GM21786 (cell line): ENCODE measurements at regions not wholly inside any gene's neighbourhood (a gene's known extent, or its start where the extent isn't known, plus 50 kb on each side); places are given as distances from the start of the nearest gene placed in this dataset.
"Not testable (repeated sequence)": the region's sequence is repeated elsewhere in the genome, so short reads cannot be mapped to it uniquely, and the experiment has no call there.

ENCODE experiments used
- ATAC-seq: cut with Tn5 transposase; IDR thresholded peaks from one replicate; pipeline ENCODE4 v1.9.1; 2021; ENCODE audit not compliant: unreplicated experiment

- no peak for ATAC-seq
Measured at GRCh38 chr1:194067772-194068171, 881.4 kb upstream of the B3GALT2 start.

DNA sequence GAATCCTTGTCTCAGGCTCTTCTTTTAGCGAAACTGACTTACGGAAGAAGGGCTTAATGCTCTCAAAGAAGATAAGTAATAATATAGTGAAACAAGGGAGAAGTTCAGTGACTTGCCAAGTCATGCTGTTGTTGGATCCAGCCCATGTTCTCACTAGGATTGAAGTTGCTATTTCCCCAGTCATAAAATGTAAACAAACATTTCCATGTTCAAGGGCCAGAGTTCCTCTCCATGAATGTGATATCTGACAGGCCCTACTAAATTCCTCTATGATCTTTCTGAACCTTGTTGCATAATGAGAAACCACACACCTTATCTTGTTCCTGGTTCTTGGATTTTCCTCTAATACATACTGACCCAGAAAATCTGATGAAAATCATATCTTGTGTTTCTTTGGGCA, 876.5 kb upstream of the B3GALT2 start:
- ATAC-seq: no peak

DNA sequence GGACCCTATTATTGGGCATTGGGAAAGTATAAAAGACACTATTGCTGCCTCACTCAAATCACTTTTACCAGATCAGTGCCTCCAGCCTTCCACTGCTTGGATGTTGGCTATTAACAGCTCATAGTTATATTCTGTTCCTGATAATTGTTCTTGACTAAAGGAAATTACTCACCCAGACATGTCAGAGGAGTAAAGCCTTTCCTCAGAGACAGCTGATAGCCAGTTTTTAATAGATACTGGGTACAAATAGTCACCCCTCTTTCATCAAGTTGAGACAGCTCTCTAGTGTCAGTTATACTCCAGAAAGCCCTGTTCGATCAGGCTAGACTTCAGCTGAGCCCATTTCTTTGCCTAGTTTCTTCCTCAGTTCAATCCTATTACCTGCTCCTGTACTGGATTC, 876.1 kb upstream of the B3GALT2 start:
- no peak for ATAC-seq

- ATAC-seq: no peak
Measured at GRCh38 chr1:194060481-194060880, 874.1 kb upstream of the B3GALT2 start.

- not testable (repeated sequence) for ATAC-seq
Measured at GRCh38 chr1:194058268-194058667, 871.9 kb upstream of the B3GALT2 start.

- ATAC-seq: no peak
Measured at GRCh38 chr1:194056169-194056568, 869.8 kb upstream of the B3GALT2 start.

- no peak for ATAC-seq
Measured at GRCh38 chr1:194055536-194055935, 869.1 kb upstream of the B3GALT2 start.

- peak; percentile 60 for ATAC-seq
Measured at GRCh38 chr1:194052514-194053338, 866.3 kb upstream of the B3GALT2 start.

DNA sequence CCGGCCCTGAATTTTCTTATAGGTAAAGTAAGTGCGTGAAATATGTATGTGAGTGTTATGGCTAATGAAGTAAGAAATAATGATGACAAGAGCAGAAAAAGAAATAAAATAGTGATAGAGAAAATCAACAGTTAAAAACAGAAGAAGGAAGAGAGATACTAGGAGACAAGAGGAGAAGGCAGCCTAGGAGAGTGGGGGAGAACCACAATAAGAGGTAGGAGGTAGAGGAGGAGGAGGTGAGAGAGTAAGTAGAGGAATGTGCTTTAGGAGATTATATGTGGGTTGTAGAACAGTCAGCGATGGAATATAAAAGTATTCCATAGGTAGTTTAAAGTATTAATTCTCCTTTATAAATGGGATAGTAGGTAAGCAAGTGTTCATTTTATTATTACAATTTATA, 861.5 kb upstream of the B3GALT2 start:
- no peak for ATAC-seq

- ATAC-seq: no peak
Measured at GRCh38 chr1:194047206-194047605, 860.8 kb upstream of the B3GALT2 start.

DNA sequence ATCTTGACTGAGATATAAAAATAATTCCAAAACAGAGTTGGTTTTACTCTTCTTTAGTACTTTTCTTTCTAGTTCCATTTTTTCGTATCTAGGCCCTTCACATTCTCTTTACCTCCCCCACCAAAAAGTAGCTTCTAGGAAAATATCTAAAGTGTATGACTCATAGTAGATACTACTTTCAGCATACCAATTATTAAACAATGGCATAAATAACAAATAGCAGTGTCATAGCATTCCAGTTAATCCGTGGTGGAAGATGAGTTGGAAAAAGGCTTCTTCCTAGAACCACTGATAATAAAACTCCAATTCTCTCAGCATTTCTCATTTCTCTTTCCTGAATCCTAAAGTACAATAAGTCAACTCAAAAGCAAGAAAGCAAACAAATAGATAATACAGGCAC, 859.0 kb upstream of the B3GALT2 start:
- ATAC-seq: no peak

GRCh38 chr1:194044892-194045291, 858.5 kb upstream of the B3GALT2 start:
- no peak for ATAC-seq

DNA sequence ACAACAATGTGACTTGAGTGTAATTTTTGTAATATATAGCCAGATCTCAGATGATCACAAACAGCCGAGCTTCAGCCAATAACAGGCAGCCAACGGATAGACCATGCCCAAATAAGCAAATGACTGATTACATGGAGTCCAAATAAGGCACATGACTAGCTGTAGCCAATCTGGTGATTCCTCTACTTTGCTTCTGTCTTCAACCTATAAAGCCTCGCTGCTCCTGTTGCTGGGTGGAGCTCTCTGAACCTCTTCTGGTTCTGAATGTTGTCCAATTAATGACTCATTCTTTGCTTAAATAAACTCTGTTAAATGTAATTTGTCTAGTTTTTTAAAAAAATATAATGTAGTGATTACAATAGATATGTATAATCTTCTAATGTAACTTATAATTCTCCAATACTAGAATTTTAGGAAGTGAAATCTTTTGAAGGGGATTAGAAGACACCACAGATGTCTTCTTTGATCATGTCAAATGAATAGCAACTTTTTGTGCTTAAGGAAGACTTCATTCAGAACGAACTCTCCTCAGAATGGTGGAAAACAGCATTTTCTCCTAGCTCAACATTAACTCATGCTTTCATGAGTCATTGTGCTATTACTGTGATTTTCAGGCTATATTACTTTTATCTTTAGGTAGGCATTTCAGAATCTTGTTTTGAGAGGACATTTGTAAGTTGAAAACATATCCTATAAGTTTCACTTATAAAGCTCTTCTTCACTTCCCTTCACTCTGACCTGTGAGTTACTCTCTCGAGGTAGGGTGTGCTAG, 857.8 kb upstream of the B3GALT2 start:
- ATAC-seq: no peak

- no peak for ATAC-seq
Measured at GRCh38 chr1:194042736-194043135, 856.3 kb upstream of the B3GALT2 start.

- no peak for ATAC-seq
Measured at GRCh38 chr1:194040496-194040895, 854.1 kb upstream of the B3GALT2 start.

DNA sequence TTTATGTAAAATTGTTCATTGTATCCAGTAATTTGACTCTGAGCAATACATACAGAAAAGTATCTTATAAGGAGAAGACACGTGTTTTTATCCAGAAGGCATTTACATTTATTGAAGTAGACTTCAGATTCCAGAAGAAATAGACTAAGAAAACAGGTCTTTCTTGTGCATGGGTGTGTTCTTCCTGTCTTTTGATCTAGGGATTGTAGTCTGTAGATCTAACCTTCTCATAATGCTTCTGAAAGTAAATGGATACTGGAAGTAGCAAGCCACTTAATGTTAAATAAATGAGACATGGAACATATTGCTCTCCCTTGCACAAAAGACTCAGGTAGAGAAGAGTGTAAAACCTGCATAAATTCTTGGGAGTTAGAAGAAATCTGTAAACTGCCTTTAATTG, 853.2 kb upstream of the B3GALT2 start:
- no peak for ATAC-seq

DNA sequence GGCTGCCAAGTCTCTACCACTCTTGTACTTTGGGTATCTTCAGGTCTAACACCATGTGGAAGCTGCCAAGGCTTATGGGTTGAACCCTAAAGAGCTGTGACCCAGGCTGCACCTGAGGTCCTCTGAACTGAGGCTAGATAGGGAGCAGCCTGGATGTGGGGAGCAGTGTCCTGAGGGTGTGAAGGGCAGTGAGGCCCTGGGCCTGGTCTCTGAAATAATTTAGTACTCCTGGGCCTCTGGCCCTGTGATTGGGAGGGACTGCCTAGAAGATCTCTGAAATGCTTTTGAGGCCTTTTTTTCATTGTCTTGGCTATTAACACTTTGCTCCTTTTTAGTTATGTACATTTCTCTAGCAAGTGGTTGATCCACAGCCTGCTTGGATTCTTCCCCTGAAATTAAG, 847.2 kb upstream of the B3GALT2 start:
- ATAC-seq: no peak

- ATAC-seq: no peak
Measured at GRCh38 chr1:194028002-194028401, 841.6 kb upstream of the B3GALT2 start.

DNA sequence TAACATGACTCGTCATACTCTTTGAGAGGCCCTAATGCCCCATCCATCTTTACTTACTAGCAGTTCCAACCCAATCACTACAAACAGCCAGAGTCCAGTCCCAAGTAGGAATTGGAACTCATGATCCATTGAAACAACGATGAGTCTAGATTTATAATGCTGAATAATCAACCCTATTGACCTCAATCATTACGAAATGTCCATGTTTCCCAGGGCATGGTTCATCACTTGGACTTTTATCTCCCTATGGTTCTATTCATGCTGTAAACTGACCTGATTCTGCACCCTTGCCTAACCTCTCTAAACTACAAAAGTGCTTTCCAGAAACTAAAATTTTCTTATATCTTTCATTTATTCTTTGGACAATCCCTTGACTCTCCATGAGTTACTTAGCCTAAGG, 840.0 kb upstream of the B3GALT2 start:
- no peak for ATAC-seq

DNA sequence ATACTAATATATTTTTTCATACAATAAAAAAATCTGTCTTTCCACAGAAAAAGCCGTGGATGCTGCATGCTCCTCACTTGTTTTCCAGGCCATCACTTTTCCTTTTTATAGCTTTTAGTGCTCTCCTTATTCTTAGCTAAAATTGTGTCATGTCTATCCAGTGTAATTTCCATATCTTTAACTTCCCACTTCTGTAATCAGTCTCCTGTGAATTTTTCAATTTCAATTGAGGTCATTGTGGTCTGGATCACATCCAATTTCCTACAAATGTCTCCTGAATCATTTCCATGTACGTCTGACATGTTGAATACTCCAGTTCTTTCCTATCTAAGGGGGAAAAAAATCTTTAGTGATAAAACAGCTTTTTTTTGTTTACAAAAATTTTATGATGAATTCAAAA, 838.2 kb upstream of the B3GALT2 start:
- ATAC-seq: no peak

GRCh38 chr1:194014014-194014413, 827.6 kb upstream of the B3GALT2 start:
- no peak for ATAC-seq

GRCh38 chr1:194013561-194013960, 827.1 kb upstream of the B3GALT2 start:
- no peak for ATAC-seq
